IPS DF 4.7 (cell line): ENCODE measurements at regions not wholly inside any gene's neighbourhood (a gene's known extent, or its start where the extent isn't known, plus 50 kb on each side); places are given as distances from the start of the nearest gene placed in this dataset.
"Not testable (repeated sequence)": the region's sequence is repeated elsewhere in the genome, so short reads cannot be mapped to it uniquely, and the experiment has no call there.

ENCODE experiments used
- DNase-seq: peaks from one replicate; pipeline ENCODE4 v3.0.0-alpha.2; 2013; ENCODE audit warnings: low spot score; ENCODE audit errors: extremely low read depth

DNA sequence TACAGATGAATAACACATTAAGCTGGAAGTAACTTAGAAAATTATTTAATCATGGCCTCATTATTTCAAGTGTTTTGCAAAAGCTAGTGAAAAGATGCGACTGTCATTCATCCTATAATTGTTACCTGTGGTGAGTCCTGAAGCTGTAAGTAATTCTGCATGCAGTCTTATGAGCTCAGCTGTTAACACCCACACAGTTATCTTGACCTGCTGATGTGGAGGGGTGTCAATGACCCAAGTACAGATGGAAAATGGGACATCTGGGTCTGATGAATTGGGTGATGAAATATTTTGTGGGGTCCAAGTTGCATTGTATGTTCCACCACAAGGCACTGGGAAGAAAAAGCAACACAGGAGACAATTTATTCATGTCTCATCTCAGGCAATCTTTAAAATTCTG lies 68.9 kb downstream of the OR13A1 start:
- no peak for DNase-seq

DNA sequence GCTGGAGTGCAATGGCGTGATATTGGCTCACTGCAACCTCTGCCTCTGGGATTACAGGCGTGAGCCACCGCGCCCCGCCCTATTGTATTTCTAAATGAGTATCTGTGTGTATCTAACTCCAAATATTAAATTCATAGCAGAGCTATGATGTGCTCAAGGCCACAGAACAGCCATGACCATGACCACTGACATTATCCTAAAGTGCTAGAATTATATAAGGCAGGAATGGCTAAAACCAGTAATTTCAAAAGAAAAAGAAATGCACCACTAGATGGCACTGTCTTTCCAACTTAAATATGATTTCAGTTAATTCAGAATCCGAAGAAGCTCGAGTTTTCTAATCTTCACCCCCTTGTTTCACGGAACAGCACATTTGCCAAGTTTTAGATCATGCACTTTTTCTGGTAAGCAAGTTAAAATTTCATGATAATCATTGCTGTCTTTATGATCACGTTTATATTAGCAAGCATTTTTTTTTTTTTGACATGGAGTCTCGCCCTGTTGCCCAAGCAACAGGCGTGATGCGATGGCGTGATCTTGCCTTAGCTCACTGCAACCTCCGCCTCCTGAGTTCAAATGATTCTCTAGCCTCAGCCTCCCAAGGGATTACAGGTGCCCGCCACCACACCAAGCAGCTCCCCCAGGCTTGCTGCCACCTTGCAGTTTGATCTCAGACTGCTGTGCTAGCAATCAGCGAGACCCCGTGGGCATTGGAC lies 65.3 kb downstream of the OR13A1 start:
- DNase-seq, result peak; percentile 36

DNA sequence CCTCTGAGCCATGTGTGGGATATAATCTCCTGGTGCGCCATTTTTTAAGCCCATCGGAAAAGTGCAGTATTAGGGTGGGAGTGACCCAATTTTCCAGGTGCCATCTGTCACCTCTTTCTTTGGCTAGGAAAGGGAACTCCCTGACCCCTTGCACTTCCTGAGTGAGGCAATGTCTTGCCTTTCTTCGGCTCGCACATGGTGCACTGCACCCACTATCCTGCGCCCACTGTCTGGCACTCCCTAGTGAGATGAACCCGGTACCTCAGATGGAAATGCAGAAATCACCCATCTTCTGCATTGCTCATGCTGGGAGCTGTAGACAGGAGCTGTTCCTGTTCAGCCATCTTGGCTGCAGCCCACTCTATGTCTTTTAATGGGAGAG lies 64.7 kb downstream of the OR13A1 start:
- not testable (repeated sequence) for DNase-seq
